ENCODE measurements at regions not wholly inside any gene's neighbourhood (a gene's known extent, or its start where the extent isn't known, plus 50 kb on each side); places are given as distances from the start of the nearest gene placed in this dataset.

GRCh38 chr17:51505450-51505849 is 245.1 kb downstream of the UTP18 start:
- no peak for DNase-seq (ENCODE audit: insufficient read length, low spot score)
- TF ChIP-seq POLR2A (IDR thresholded peaks at IDR 0.05; ENCODE audit: low read depth, low read length), result no peak
- no peak for FAIRE-seq

GRCh38 chr17:51507444-51507843 is 247.1 kb downstream of the UTP18 start:
- FAIRE-seq, result no peak
- no peak for DNase-seq (ENCODE audit: insufficient read length, low spot score)
- TF ChIP-seq POLR2A (IDR thresholded peaks at IDR 0.05; ENCODE audit: low read depth, low read length), result no peak

GRCh38 chr17:51508048-51508447 is 247.7 kb downstream of the UTP18 start:
- FAIRE-seq (no peak), DNase-seq (ENCODE audit: insufficient read length, low spot score) (no peak)
- no peak for TF ChIP-seq POLR2A (IDR thresholded peaks at IDR 0.05; ENCODE audit: low read depth, low read length)

GRCh38 chr17:51510940-51511339 is 250.6 kb downstream of the UTP18 start:
- DNase-seq (ENCODE audit: insufficient read length, low spot score) (no peak), FAIRE-seq (no peak)
- no peak for TF ChIP-seq POLR2A (IDR thresholded peaks at IDR 0.05; ENCODE audit: low read depth, low read length)

GRCh38 chr17:51512220-51512907 is 252.0 kb downstream of the UTP18 start:
- no peak for DNase-seq (ENCODE audit: insufficient read length, low spot score)
- no peak for FAIRE-seq
- no peak for TF ChIP-seq POLR2A (IDR thresholded peaks at IDR 0.05; ENCODE audit: low read depth, low read length)

GRCh38 chr17:51516924-51517323 is 256.6 kb downstream of the UTP18 start:
- FAIRE-seq (no peak), DNase-seq (ENCODE audit: insufficient read length, low spot score) (no peak)
- no peak for TF ChIP-seq POLR2A (IDR thresholded peaks at IDR 0.05; ENCODE audit: low read depth, low read length)

- DNase-seq (ENCODE audit: insufficient read length, low spot score) (no peak), FAIRE-seq (no peak)
- no peak for TF ChIP-seq POLR2A (IDR thresholded peaks at IDR 0.05; ENCODE audit: low read depth, low read length)
These were observed 264.2 kb downstream of the UTP18 start for GRCh38 chr17:51524524-51524923.

GRCh38 chr17:51526507-51526906 is 266.2 kb downstream of the UTP18 start:
- no peak for TF ChIP-seq POLR2A (IDR thresholded peaks at IDR 0.05; ENCODE audit: low read depth, low read length)
- DNase-seq (ENCODE audit: insufficient read length, low spot score), result no peak
- no peak for FAIRE-seq

- DNase-seq (ENCODE audit: insufficient read length, low spot score) (no peak), FAIRE-seq (no peak)
- TF ChIP-seq POLR2A (IDR thresholded peaks at IDR 0.05; ENCODE audit: low read depth, low read length), result no peak
These were observed 267.1 kb downstream of the UTP18 start for GRCh38 chr17:51527225-51527982.

GRCh38 chr17:51528111-51528510 is 267.8 kb downstream of the UTP18 start:
- DNase-seq (ENCODE audit: insufficient read length, low spot score) (no peak), FAIRE-seq (no peak)
- no peak for TF ChIP-seq POLR2A (IDR thresholded peaks at IDR 0.05; ENCODE audit: low read depth, low read length)

- FAIRE-seq, result no peak
- DNase-seq (ENCODE audit: insufficient read length, low spot score), result no peak
- no peak for TF ChIP-seq POLR2A (IDR thresholded peaks at IDR 0.05; ENCODE audit: low read depth, low read length)
These were observed 272.9 kb downstream of the UTP18 start for GRCh38 chr17:51533219-51533618.

- TF ChIP-seq POLR2A (IDR thresholded peaks at IDR 0.05; ENCODE audit: low read depth, low read length), result no peak
- FAIRE-seq, result no peak
These were observed 273.5 kb downstream of the UTP18 start for GRCh38 chr17:51533821-51534220.

GRCh38 chr17:51536627-51537026 is 276.3 kb downstream of the UTP18 start:
- no peak for DNase-seq (ENCODE audit: insufficient read length, low spot score)
- no peak for FAIRE-seq
- no peak for TF ChIP-seq POLR2A (IDR thresholded peaks at IDR 0.05; ENCODE audit: low read depth, low read length)

More at GRCh38 chr17:51533821-51534220, 273.5 kb downstream of the UTP18 start:
- no peak for DNase-seq (ENCODE audit: insufficient read length, low spot score)

- TF ChIP-seq POLR2A (IDR thresholded peaks at IDR 0.05; ENCODE audit: low read depth, low read length), result no peak
- DNase-seq (ENCODE audit: insufficient read length, low spot score), result no peak
- no peak for FAIRE-seq
These were observed 277.7 kb downstream of the UTP18 start for GRCh38 chr17:51537996-51538550.

GRCh38 chr17:51540151-51540550 is 279.8 kb downstream of the UTP18 start:
- TF ChIP-seq POLR2A (IDR thresholded peaks at IDR 0.05; ENCODE audit: low read depth, low read length), result no peak
- DNase-seq (ENCODE audit: insufficient read length, low spot score) (no peak), FAIRE-seq (no peak)

Data from H54 (cell line).